HG02759 (cell line): ENCODE measurements at regions not wholly inside any gene's neighbourhood (a gene's known extent, or its start where the extent isn't known, plus 50 kb on each side); places are given as distances from the start of the nearest gene placed in this dataset.
"Not testable (repeated sequence)": the region's sequence is repeated elsewhere in the genome, so short reads cannot be mapped to it uniquely, and the experiment has no call there.

ENCODE experiments used
- ATAC-seq: cut with Tn5 transposase; IDR thresholded peaks from one replicate; pipeline ENCODE4 v1.9.1; 2021; ENCODE audit warnings: mild to moderate bottlenecking, moderate library complexity; ENCODE audit not compliant: unreplicated experiment

DNA sequence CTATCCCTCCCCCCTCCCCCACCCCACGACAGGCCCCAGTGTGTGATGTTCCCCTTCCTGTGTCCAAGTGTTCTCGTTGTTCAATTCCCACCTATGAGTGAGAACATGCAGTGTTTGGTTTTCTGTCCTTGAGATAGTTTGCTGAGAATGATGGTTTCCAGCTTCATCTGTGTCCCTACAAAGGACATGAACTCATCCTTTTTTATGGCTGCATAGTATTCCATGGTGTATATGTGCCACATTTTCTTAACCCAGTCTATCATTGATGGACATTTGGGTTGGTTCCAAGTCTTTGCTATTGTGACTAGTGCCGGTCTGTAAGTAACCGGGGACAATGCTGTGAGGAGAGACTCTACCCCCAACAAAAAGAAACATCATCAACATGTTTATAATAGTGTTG is 217.2 kb downstream of the SEC23IP start:
- not testable (repeated sequence) for ATAC-seq

DNA sequence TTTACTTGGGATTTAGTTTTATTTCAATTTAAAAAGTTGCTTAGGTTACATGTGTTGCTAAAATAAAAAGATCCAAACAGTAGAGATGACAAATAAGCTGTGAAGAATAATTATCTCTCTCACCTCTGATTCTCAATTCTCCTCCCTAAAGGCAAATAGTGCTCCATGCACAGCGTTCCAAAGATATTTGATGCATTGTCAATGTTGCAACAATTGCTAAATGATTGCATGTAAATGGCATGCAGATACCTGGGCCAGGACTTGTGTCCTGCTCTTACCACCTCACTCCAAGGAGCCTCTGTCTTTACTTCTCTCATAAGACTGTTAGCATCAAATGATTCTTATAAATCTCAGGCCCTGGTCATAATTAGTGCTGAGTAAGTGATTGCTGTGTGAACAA is 217.7 kb downstream of the SEC23IP start:
- no peak for ATAC-seq

DNA sequence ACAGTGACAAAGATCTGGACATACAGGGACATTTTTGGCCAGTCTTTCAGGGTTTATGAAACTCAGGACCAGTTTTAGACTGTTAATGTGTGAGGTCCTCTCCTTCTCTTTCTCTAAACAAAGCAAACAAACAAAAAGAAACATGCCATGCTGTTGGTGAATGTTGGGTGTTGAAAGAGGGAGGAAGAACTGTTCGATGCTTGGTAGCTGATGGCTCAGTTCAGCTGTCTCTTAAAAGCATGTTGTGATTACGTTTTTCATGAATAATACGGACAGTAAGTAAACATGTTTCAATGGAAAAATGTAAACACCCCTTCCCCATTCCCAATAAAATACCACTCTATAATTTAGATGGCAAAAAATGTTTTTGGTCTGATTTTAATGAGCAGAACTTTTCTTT is 219.1 kb downstream of the SEC23IP start:
- ATAC-seq, result no peak

DNA sequence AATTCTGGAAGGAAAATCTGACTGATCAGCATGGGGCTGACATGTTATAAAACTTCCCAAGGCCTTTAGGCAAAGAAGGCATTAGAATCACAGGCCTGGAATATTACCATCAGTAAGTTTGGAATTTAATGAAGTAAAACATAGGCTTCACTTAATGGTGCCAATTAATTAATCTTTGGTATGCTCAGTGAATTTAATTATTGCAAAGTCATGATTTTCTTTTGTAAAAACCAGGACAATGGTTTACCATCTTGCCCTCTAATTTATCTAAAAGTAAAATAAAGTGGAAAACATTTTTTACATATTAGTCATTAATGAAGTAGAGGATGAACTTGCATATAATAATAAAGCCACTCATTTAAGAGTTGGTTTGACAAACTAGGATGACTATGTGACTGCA is 220.3 kb downstream of the SEC23IP start:
- ATAC-seq, result no peak

DNA sequence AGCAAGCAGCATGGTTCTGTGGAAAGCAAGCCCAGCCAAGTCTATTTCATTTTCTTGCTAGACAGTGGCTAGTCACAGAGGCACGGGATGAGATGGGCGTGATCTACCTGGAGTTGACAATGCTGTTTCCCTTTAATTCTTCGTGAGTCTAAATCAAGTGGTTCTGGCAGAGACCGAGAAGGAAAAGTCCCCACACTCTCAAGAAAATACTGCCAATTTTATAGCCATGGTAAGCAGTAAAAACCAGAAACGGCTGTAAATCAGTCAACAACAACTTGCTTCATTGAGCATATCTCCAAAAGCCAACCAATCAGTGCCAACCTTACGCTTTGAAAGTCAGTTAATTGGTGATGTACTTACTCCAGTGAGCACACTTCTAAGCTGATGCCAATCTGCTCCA is 223.4 kb downstream of the SEC23IP start:
- no peak for ATAC-seq

DNA sequence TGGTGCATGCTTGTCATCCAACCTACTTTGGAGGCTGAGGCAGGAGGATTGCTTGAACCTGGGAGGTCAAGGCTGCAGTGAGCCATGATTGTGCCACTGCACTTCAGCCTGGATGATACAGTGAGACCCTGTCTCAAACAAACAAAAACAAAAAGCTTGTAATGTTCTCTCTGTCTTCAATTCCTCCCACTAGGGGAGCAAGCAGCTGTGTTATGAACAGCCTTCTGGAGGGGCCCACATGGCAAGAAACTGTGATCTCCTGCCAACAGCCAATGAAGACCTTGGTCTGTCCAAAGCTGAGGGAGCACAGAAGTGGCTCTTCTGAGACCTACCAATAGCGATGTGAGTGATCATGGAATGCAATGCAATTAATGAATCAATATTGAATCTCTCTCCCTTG is 229.2 kb downstream of the SEC23IP start:
- no peak for ATAC-seq

DNA sequence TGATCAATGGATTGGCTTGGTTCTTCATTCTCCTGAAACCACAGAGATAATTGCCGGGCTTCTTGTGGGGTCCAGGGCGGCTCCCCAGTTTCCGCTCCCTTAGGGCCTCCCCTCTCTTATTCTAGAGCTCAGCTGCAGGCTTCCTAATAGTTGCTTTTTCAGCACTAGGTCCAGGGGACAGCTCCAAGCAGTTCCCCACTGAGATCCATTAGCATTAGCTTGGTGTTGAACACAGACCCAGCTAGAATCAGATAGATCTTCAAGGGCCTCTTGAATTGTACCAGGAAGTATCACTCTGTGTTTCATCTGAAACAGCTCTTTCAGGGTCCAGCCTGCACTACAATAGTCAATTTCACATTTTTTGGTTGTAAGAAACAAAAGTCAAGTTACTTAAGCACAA is 238.7 kb downstream of the SEC23IP start:
- ATAC-seq, result no peak

DNA sequence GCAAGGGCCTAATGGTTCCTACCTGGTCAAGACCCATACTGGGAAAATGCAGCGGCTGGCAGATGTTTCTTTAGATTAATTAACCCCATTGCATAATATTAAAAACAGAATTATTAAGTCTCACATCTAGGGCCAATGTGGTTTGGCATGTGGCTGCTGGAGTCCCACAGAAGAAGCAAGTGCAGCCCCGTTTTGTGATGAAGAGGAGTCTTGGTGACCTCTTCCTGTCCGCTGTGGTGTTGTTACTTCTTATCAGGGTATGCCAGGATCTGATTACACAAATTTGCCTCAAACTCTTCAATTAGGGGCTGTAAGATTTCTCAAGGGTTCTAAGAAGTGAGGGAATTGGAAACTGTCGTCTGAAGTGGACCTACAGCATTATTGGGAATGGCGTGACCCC is 240.3 kb downstream of the SEC23IP start:
- no peak for ATAC-seq

DNA sequence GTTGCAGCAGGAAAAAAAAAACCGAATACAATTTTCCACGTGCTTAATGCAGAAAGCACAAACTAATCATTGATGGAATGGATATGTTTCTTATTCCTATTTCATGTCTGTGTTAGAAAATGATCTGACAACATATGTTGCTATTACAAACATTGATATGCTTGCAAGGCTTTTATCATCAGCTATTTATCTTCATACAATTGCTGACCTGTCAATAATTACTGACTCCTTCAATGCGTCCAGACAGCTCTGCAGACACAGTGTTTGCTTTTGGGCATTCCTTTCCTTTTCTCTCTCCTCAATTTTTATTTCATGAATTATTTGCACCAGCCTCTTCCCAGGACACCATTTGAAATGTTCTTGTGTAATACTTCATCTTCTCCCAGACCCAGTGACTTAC is 246.2 kb downstream of the SEC23IP start:
- no peak for ATAC-seq

DNA sequence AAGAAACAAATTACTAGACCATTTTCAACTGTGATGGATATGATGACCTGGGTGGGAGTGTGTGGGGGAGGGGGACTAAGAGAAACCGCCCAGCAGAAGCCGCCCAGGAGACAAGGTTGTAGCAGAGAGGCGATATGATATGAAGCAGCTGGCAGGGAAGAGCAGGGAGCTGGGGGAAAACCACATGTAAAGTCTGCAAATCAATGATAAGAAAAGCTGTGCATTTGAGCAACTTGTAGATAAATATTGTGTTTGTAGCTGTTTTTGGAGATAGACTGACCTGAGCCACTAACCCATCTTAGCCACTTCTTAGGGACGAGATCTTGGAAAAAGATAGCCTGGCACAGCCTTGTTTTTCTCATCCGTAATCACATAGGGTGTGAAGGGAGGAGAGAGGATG is 252.6 kb downstream of the SEC23IP start:
- no peak for ATAC-seq

DNA sequence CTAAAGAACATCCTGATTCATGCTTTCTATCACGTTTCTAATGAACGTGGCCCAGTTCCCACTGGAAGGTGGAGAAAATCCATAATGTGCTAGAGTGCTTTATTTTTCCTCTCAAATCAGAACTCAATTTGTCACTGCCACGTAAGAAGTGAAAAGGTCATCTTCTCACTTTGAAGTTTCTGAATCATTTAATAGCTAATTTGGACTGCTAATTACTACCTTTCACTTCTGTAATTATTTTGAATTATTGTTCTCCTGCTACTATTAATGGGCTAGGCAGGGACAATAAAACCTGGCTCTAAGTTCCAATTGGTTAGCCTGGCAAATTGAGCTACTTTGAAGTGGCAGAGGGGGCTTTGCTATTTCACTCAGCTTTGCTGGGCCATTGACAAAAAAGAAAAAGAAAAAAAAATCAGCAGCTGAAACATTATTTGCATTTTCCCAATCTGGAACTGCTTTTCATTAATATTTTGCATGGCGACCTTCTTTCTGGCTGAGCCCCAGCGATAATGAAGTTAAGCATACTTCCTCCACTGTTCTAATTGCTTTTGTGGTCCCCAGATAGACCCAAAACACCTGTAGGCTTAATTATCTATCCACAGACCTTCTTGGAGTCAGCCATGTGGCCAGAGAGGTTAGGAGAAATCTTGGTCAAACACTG is 264.2 kb downstream of the SEC23IP start:
- no peak for ATAC-seq

DNA sequence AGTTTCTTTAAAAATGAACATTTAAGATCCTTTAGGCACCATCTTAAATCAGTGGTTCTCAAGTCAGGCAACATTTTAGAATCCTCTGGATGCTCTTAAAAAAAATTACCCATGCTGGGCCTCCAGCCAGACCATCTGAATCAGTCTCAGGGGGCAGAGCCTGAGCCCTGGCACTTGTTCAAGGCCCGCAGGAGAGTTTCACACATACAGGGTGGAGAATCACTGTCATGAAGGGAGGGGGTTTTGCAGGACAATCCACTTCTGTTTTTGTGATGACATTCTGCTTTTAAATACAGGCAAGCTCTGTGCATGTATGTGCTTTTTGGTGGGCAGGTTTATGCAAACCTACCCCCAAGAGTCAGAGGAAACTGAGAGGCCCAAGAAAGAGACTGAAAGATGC is 268.6 kb downstream of the SEC23IP start:
- no peak for ATAC-seq

DNA sequence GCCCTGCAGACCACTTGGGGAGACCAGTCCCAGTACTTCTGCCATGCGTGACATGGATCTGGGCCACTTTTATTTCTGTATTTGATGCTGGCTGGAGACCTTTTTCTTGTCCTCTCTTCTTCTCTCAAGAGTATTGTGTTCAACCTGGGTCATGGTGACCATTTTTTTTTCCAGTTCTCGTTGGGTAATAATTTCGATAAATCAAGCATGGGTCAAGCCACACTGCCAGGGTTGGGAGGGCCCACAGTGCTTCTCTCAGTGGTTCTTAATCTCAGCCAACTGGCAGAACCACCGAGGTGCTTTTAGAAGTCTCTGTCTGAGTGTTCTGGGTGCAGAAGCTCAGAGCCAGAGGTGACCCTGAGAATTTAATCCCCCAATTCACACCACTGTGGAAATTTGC is 269.9 kb downstream of the SEC23IP start:
- no peak for ATAC-seq

DNA sequence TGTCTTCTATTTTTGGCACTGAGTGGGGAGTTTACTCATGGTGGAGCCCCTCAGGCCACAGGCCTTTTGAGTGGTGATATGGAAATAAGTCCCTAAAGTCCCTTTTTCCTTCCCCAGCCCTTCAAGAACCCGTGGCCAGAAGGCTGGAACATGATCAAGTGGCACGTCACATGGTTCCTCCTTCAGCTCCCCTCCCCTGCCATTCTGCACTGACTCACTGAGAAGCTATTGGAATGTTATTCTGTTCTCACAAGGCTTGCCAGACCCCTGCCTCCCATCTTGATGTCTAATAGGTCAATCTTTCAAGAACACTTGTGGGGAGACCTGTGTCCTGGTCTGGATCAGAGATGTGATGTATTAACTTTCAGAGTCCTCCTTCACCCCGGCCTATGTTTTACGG is 279.8 kb downstream of the SEC23IP start:
- no peak for ATAC-seq

DNA sequence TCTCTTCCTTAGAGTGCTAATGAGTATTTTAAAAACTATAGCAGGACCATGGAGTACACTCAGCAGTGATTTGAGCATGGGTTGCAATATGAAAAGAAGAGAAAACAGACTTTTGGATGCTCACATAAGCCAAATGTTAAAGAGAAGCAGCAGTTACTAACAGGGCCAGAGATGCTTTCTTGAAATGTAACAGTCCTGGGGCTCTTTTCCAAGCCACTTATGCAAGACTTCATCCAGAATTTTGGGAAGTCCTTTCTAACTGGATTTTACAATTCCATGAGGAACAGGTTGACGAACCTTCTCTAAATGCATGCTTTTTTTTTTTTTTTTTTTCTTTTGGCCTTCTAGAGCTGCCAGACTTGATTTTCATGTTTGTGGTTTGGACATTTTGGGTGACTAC is 282.0 kb downstream of the SEC23IP start:
- ATAC-seq, result no peak

DNA sequence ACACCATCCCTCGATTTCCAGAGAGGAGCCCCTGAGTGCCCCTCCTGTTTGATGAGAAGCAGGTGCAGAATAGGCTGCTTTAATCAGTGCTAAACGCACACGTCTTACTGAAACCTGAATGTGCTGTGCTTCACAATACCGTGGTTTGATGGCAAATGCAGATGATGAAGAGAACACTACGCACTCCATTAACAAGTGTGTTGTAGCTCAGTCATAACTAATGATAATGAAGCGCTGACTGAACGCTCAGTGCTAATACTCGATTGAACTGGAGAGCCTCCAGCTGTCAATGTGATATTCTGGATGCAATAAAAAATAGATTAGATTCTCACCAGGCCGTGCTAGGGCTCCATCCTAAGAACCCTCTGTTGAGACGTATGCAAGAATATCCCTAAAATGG is 279.7 kb upstream of the PLPP4 start:
- ATAC-seq, result no peak

DNA sequence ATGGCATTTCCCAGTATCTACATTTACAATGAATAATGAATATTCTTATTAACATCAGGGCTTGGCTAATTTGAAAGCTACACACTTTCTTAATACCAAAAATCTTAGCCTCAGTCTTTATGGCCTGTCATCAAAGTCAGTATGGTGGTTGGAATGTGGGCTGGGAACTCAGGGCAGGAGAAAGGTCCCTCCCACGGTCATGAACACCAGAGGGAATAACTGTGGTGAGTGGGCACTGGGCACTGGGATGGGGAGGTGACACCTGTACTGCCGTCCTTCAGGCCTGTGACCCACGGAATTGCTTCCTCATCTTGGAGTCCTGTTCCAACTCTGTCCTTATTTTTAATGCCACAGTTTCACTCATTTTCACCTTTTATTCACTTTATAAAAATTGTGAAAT is 276.9 kb upstream of the PLPP4 start:
- ATAC-seq, result no peak

DNA sequence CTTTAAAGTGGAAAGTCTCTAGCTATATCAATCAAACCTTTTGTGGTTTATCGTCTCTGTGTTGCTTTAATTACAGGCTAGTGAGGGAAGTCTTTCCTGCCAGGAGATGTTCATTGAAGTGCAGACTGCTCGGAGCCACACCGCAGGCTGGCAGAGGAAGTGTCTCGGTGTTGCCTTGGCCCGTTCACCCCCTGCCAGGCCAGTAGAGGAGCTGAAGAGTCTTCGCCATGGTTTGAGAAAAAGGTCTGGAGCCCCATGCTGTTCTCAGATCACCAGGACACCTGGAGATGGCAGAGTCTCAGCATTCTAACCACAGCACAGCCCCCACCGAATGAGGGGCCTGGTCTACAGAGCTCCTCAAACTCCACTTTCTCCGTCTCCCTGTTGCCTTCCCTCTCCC is 275.9 kb upstream of the PLPP4 start:
- no peak for ATAC-seq

DNA sequence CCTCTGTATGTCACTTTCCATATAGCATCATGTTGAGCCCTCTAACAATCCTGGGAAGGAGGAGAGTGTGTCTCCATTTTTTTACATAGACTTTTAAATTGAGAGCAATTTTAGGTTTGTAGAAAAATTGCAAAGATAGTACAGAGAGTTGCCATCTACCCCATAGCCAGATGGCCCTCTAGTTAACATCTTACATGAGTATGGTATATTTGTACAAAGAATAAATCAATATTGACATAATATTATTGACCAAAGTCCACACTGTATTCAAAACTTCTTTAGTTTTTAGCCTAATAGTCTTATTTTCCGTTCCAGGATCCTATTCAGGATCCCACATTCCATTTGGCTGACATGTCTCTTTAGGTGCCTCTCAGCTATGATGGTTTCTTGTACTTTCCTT is 274.6 kb upstream of the PLPP4 start:
- ATAC-seq, result no peak

DNA sequence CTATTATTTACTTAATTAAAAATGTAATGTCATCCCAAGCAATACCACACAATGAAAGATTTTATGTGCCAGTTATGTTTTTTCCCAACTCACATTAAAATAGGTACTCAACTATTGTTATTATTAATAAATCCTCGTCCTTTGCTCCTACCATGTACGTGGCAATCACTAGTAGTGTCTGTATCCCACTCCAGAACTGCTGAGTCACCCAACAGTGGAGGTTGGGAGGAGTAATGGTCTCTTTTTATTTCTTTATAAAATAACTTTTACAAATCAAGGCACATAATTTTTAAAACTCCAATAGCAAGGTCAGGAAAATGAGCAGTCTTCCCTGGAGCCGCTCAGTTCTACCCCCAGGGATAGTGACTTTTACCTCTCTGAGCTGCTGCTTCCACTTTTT is 273.5 kb upstream of the PLPP4 start:
- ATAC-seq, result no peak

DNA sequence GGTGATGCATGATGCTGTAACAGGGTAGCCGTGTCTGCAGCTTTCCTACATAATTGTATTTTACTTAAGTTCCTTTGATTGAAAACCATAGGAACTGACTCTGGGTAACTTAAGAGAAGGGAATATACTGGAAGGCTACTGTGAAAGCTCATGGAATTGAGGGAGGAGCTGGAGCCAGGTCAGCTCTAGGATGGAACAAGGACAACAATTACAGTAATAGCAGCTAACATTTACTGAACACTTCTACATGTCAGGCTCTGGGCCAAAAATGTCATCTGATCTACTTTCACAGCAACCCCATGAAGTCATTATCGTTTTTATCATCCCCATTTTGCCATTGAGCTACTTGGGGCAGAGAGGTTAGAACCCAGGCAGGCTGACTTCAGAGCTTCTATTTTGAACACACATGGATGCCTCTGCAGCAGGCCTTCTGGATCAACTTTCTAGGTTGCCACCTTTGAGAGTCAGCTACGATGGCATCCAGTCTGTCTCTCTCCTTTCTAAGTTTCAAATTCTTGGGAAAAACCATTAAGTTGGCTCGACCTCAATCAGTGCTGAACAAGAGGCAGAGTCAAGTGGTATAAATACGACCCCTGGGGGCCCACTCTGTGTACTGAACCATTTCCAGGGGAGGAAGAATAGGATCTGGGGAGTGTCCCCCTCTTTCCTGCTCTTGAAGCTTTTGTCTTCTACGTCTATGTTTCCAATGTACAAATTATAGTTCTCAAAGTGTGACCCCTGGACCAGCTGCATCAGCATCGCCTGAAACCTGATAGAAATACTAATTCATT is 272.3 kb upstream of the PLPP4 start:
- ATAC-seq, result no peak

DNA sequence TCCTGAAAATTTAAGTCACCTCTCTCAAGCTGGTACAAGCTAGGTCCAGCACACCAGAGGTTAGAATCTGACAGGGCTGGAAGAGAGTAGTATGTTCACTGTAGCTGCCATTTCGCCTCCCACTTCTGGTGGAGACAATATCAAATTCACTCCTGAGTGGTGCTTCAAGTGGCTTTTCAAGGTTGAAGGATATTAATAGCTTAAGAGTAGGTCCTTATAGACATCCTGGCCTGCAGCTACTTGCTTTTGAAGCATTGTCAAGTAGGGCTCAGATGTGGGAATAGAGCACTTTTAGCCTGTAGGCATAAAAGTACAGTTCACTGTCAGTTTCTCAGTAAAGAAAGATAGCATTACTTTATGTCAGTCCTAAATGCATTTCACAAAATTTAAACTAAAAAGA is 270.5 kb upstream of the PLPP4 start:
- no peak for ATAC-seq

DNA sequence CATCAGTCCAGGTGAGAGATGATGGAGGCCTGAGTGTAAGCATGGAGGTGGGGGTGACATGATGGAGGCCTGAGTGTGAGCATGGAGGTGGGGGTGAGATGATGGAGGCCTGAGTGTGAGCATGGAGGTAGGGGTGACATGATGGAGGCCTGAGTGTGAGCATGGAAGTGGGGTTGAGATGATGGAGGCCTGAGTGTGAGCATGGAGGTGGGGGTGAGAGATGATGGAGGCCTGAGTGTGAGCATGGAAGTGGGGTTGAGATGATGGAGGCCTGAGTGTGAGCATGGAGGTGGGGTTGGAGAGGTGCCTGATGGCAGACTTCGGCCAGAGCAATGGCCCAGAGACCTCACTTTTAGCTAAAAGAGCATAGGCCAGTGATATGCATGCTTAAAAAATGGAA is 269.9 kb upstream of the PLPP4 start:
- ATAC-seq, result not testable (repeated sequence)
